ENCODE measurements at regions not wholly inside any gene's neighbourhood (a gene's known extent, or its start where the extent isn't known, plus 50 kb on each side); places are given as distances from the start of the nearest gene placed in this dataset.
"Not testable (repeated sequence)": the region's sequence is repeated elsewhere in the genome, so short reads cannot be mapped to it uniquely, and the experiment has no call there.

- POLR2A ChIA-PET, result no interaction called here
- TF ChIP-seq GATA2 (IDR thresholded peaks at IDR 0.05; ENCODE audit: insufficient read depth, insufficient read length, low read depth, low read length), result no peak
- no peak for TF ChIP-seq EZH2 (IDR thresholded peaks at IDR 0.05; ENCODE audit: borderline replicate concordance, low read depth, low read length, severe bottlenecking)
- no peak for TF ChIP-seq POLR2A (IDR thresholded peaks at IDR 0.05; ENCODE audit: low read depth, low read length)
- no peak for TF ChIP-seq MAX (IDR thresholded peaks at IDR 0.05; ENCODE audit: insufficient read depth, insufficient read length)
- TF ChIP-seq MYC (IDR thresholded peaks at IDR 0.05; ENCODE audit: low read depth, low read length), result no peak
Measured at GRCh38 chr3:61493339-61493738, 68.0 kb upstream of the PTPRG start.

GRCh38 chr3:61494309-61494708 lies 67.1 kb upstream of the PTPRG start:
- dilution Hi-C loops (cut with MboI; ENCODE audit: extremely low pct_ligation_motif_present, low sequenced_read_pairs); H3K79me2 ChIP-seq (ENCODE audit: control insufficient read depth, insufficient read depth, low read length); H3K4me1 ChIP-seq (ENCODE audit: control insufficient read depth, extremely low read depth, insufficient read depth, low read length); H3K9ac ChIP-seq (replicated peaks; ENCODE audit: extremely low read depth, insufficient read depth, low read length); H3K27ac ChIP-seq (ENCODE audit: insufficient read depth, low read depth, low read length); POLR2A ChIA-PET; H3K36me3 ChIP-seq (ENCODE audit: control insufficient read depth in 2 of 2, extremely low read depth in 1 of 2, insufficient read depth in 2 of 2, low read length in 2 of 2); FAIRE-seq; H3K9me3 ChIP-seq (replicated peaks; ENCODE audit: control insufficient read depth, insufficient read depth, low read length); H3K9me1 ChIP-seq (replicated peaks; ENCODE audit: control insufficient read depth, extremely low read depth, insufficient read depth, low read length); H2AFZ ChIP-seq (ENCODE audit: low read depth, low read length); BruUV-seq (replicated peaks); DNase-seq (ENCODE audit: low read depth, low spot score); intact Hi-C loops (cut with micrococcal nuclease); H3K4me3 ChIP-seq (replicated peaks in 1 of 3; ENCODE audit: insufficient read depth in 1 of 3, low read depth in 1 of 3, low read length in 3 of 3); H3K27me3 ChIP-seq (ENCODE audit: control insufficient read depth in 2 of 2, insufficient read depth in 2 of 2, low read length in 2 of 2); H4K20me1 ChIP-seq (replicated peaks; ENCODE audit: control insufficient read depth, extremely low read depth, insufficient read depth, low read length); H3K4me2 ChIP-seq (ENCODE audit: insufficient read depth, low read length): not testable (repeated sequence)
- CTCF ChIA-PET, result interaction anchor here (1.4 kb wide), 1 partner anchor 16 kb away, joined by 3 read pairs; no protein-coding TSS in a partner anchor

More at GRCh38 chr3:61493339-61493738, 68.0 kb upstream of the PTPRG start:
- Histone ChIP-seq H3K4me3 (replicated peaks in 1 of 3; ENCODE audit: insufficient read depth in 1 of 3, low read depth in 1 of 3, low read length in 3 of 3) (no peak overlapping the region), H3K4me1 (ENCODE audit: control insufficient read depth, extremely low read depth, insufficient read depth, low read length) (no peaks in the 10 kb centered on the region), H3K9me1 (replicated peaks; ENCODE audit: control insufficient read depth, extremely low read depth, insufficient read depth, low read length) (no peaks in the 10 kb centered on the region), H3K9me3 (replicated peaks; ENCODE audit: control insufficient read depth, insufficient read depth, low read length) (no peaks in the 10 kb centered on the region), H2AFZ (ENCODE audit: low read depth, low read length) (no peak overlapping the region), H3K4me2 (ENCODE audit: insufficient read depth, low read length) (no peak overlapping the region), H3K27me3 (ENCODE audit: control insufficient read depth in 2 of 2, insufficient read depth in 2 of 2, low read length in 2 of 2) (no peaks in the 10 kb centered on the region), H3K9ac (replicated peaks; ENCODE audit: extremely low read depth, insufficient read depth, low read length) (no peak overlapping the region), H3K36me3 (ENCODE audit: control insufficient read depth in 2 of 2, extremely low read depth in 1 of 2, insufficient read depth in 2 of 2, low read length in 2 of 2) (no peaks in the 10 kb centered on the region), H3K79me2 (ENCODE audit: control insufficient read depth, insufficient read depth, low read length) (no peaks in the 10 kb centered on the region), H3K27ac (ENCODE audit: insufficient read depth, low read depth, low read length) (no peak overlapping the region), H4K20me1 (replicated peaks; ENCODE audit: control insufficient read depth, extremely low read depth, insufficient read depth, low read length) (no peaks in the 10 kb centered on the region)
- BruUV-seq (replicated peaks), result no TSS peak
- FAIRE-seq (no peak), DNase-seq (ENCODE audit: low read depth, low spot score) (no peak)
- dilution Hi-C loops (cut with MboI; ENCODE audit: extremely low pct_ligation_motif_present, low sequenced_read_pairs) (no loop called here), intact Hi-C loops (cut with micrococcal nuclease) (no loop called here)
- CTCF ChIA-PET, result no interaction called here

Data from endothelial cell of umbilical vein (primary cell).